GM12875 (cell line): ENCODE measurements at regions not wholly inside any gene's neighbourhood (a gene's known extent, or its start where the extent isn't known, plus 50 kb on each side); places are given as distances from the start of the nearest gene placed in this dataset.

Experiments
- H3K4me3 ChIP-seq: one replicate; pipeline ENCODE4 v1.5.1; 2011; ENCODE audit warnings: low read depth, low read length, control low read depth
- TF ChIP-seq, protein P1 (sequence below): IDR thresholded peaks from 2 replicates; pipeline ENCODE4 v1.5.1; 2011; ENCODE audit warnings: low read depth, mild to moderate bottlenecking, control low read depth, inconsistent platforms, low read length, moderate library complexity, borderline replicate concordance; ENCODE audit not compliant: insufficient read depth

- TF ChIP-seq, protein P1, sequence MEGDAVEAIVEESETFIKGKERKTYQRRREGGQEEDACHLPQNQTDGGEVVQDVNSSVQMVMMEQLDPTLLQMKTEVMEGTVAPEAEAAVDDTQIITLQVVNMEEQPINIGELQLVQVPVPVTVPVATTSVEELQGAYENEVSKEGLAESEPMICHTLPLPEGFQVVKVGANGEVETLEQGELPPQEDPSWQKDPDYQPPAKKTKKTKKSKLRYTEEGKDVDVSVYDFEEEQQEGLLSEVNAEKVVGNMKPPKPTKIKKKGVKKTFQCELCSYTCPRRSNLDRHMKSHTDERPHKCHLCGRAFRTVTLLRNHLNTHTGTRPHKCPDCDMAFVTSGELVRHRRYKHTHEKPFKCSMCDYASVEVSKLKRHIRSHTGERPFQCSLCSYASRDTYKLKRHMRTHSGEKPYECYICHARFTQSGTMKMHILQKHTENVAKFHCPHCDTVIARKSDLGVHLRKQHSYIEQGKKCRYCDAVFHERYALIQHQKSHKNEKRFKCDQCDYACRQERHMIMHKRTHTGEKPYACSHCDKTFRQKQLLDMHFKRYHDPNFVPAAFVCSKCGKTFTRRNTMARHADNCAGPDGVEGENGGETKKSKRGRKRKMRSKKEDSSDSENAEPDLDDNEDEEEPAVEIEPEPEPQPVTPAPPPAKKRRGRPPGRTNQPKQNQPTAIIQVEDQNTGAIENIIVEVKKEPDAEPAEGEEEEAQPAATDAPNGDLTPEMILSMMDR: no peak
- H3K4me3 ChIP-seq: no peak overlapping the region
Observed at GRCh38 chr7:70944516-70944915, 187.4 kb upstream of the GALNT17 start.

DNA sequence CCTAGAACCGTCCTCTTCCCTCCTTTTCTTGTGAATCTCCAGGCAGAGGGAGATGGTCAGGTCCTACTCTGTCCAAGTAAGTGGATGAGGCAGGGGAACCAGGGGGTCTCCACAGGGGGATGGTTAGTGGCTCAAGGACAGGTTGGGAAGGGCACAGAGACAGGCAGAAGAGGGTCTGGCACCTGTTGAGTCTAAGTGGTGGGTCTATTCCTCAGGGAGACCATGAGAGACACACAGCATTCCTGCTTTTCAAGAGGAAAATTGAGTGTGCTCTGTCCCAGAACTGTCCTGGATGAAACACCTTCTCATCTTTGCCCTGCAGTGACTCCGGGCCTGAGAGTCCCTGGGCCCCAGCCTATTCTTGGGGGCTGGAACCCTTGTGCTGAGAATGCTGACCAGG is 184.8 kb upstream of the GALNT17 start:
- H3K4me3 ChIP-seq: no peak overlapping the region
- TF ChIP-seq, protein P1: no peak

DNA sequence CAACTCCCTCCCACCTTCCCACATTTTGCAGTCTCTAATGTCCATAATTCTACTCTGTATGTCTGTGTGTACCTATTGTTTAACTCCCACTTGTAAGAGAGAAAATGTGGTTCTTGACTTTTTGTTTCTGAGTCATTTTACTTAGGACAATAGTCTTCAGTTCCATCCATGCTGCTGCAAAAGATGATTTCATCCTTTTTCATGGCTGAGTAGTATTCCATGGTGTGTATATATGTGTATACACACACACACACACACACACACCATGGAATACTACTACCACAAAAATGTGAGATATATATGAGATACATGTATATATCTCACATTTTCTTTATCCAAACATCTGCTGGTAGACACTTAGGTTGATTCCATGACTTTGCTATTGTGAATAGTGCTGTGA is 182.1 kb upstream of the GALNT17 start:
- H3K4me3 ChIP-seq: no peak overlapping the region
- TF ChIP-seq, protein P1: no peak

DNA sequence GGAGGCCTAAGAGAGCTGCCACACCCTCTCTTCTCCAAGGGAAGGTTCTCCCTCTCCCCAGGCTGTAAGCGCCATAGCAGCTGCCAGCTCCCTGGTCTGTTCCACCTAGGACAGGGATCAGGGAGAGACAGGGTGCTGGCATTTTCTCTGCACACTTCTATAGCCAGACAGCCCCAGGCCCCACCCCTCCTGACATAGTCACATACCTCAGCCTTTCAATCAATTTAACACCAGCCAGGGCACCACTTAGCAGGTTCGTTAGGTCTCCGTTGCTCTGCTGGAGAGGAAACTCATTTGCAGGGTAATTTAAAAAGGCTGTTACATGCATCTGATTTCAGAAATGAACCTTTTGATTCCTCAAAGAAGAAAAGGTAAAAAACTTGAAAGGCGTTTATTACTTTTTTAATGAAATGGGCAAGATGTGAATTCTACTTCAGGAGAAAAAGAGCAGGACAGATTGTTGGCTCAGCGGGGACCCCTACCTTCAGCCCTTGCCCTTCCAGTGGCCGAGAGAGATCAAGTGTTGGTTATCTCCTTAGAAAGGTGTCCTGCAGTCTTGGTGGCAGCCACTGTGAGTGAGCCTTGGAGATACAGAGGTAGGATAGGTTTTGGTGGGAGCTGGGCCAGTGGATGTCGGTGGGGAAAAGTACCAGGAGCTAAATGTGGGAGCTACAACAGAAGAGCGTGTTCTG is 180.5 kb upstream of the GALNT17 start:
- H3K4me3 ChIP-seq: no peak overlapping the region
- TF ChIP-seq, protein P1: no peak

DNA sequence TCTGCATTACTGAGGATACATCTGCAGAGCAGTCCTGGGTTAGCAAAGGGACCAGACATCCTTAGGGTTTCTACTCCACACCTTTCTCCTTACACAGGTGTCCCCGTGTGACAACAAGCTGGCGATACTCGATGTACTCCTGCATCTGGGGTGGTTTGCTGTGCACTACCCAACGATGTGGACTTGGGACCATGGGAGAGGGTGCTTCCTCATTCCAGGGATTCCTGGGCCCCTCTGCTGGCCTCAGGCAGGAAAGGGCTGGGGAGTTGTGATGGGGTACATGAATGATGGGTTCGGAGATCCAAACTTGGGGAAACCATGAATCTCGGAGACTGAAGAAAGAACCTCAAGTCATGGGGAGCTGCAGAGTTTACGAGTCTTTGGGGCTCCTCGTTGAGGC is 179.6 kb upstream of the GALNT17 start:
- no peak overlapping the region for H3K4me3 ChIP-seq
- TF ChIP-seq, protein P1: no peak

GRCh38 chr7:70953331-70953741 is 178.6 kb upstream of the GALNT17 start:
- no peak overlapping the region for H3K4me3 ChIP-seq
- TF ChIP-seq, protein P1: no peak

GRCh38 chr7:70953796-70954195 is 178.1 kb upstream of the GALNT17 start:
- TF ChIP-seq, protein P1: no peak

More at GRCh38 chr7:70953796-70954195, 178.1 kb upstream of the GALNT17 start:
- no peak overlapping the region for H3K4me3 ChIP-seq
